DOHH2 (cell line): ENCODE measurements at regions not wholly inside any gene's neighbourhood (a gene's known extent, or its start where the extent isn't known, plus 50 kb on each side); places are given as distances from the start of the nearest gene placed in this dataset.

Experiments
- H3F3A ChIP-seq: fragments of 200-600 bp; sonication (generic), shearing (Covaris generic); 2 replicates; pipeline ENCODE4 v1.6.0; 2016; ENCODE audit warnings: antibody characterized with exemption, mild to moderate bottlenecking; ENCODE audit not compliant: control insufficient read depth, insufficient read depth
- H3K27ac ChIP-seq: fragments of 200-600 bp; sonication (generic); 2 replicates; pipeline ENCODE4 v1.5.1; 2014; ENCODE audit warnings: low read depth, mild to moderate bottlenecking, low read length, moderate library complexity
- H3K27me3 ChIP-seq: fragments of 200-600 bp; sonication (generic); 2 replicates; pipeline ENCODE4 v1.6.1; 2014; ENCODE audit warnings: mild to moderate bottlenecking, low read length, mixed read lengths; ENCODE audit not compliant: control insufficient read depth
- H3K36me3 ChIP-seq: fragments of 200-600 bp; sonication (generic); 2 replicates; pipeline ENCODE4 v1.6.1; 2014; ENCODE audit warnings: mild to moderate bottlenecking, low read length, moderate library complexity, mixed read lengths; ENCODE audit not compliant: control insufficient read depth
- H3K4me1 ChIP-seq: fragments of 200-600 bp; sonication (generic); 2 replicates; pipeline ENCODE4 v1.6.1; 2014; ENCODE audit warnings: mild to moderate bottlenecking, low read length, mixed read lengths; ENCODE audit not compliant: control insufficient read depth
- H3K4me2 ChIP-seq: fragments of 200-600 bp; sonication (generic); 2 replicates; pipeline ENCODE4 v1.6.0; 2014; ENCODE audit warnings: mild to moderate bottlenecking, low read length, moderate library complexity
- H3K4me3 ChIP-seq: fragments of 200-600 bp; sonication (generic); 2 replicates; pipeline ENCODE4 v1.5.1; 2014; ENCODE audit warnings: mild to moderate bottlenecking, low read length, mixed read lengths
- H3K79me2 ChIP-seq: fragments of 200-600 bp; sonication (generic); 2 replicates; pipeline ENCODE4 v1.6.1; 2014; ENCODE audit warnings: mild to moderate bottlenecking, low read length, mixed read lengths; ENCODE audit not compliant: control insufficient read depth
- H3K9me2 ChIP-seq: fragments of 200-600 bp; sonication (generic); replicated peaks from 2 replicates; pipeline ENCODE4 v1.6.1; 2014; ENCODE audit warnings: mild to moderate bottlenecking, low read length, mixed read lengths; ENCODE audit not compliant: control insufficient read depth
- H3K9me3 ChIP-seq: fragments of 200-600 bp; sonication (generic); 2 replicates; pipeline ENCODE4 v1.6.1; 2014; ENCODE audit warnings: antibody characterized with exemption, low read length, mixed read lengths; ENCODE audit not compliant: control insufficient read depth, insufficient read depth
- H4K20me1 ChIP-seq: fragments of 200-600 bp; sonication (generic); 2 replicates; pipeline ENCODE4 v1.6.0; 2014; ENCODE audit warnings: low read depth, mild to moderate bottlenecking, antibody characterized with exemption, low read length, moderate library complexity; ENCODE audit not compliant: control insufficient read depth, insufficient read depth
- EZH2phosphoT487 ChIP-seq: fragments of 200-600 bp; sonication (generic); IDR thresholded peaks from 2 replicates; pipeline ENCODE4 v1.6.1; 2017; ENCODE audit warnings: borderline replicate concordance, mild to moderate bottlenecking, antibody characterized with exemption, low read length, moderate library complexity, mixed read lengths
- TF ChIP-seq, protein P1 (sequence below): fragments of 200-600 bp; sonication (generic); IDR thresholded peaks from one replicate; pipeline ENCODE4 v1.5.1; 2014; ENCODE audit warnings: antibody characterized with exemption, mild to moderate bottlenecking, low read depth, low read length; ENCODE audit not compliant: poor library complexity, severe bottlenecking

DNA sequence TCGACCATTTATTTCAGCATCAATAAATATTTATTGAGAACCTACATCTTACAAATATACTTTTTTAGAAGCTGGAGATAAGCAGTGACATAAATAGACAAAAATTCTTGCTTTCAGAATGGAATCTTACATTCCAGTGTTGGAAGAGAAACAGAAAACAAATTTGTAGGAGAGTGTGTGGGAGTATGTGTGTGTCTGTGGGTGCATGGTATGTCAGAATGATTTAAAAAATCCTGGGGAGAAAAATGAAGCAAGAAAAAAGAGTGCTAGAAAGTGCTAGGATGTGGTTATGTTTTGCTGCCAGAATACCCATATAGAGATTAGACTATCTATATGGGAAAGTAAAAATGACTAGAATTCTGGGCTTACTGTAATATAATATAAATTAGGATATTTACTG is 561.7 kb upstream of the SGO1 start:
- Histone ChIP-seq H4K20me1 (no peaks in the 10 kb centered on the region), H3K4me1 (no peaks in the 10 kb centered on the region), H3K27me3 (no peaks in the 10 kb centered on the region), H3K36me3 (no peaks in the 10 kb centered on the region), H3K27ac (no peak overlapping the region), H3K9me2 (no peaks in the 10 kb centered on the region), H3K4me3 (no peak overlapping the region), H3K79me2 (no peaks in the 10 kb centered on the region), H3K4me2 (no peak overlapping the region), H3F3A (no peaks in the 10 kb centered on the region), H3K9me3 (no peaks in the 10 kb centered on the region)
- TF ChIP-seq EZH2phosphoT487, result no peak
- TF ChIP-seq, protein P1, sequence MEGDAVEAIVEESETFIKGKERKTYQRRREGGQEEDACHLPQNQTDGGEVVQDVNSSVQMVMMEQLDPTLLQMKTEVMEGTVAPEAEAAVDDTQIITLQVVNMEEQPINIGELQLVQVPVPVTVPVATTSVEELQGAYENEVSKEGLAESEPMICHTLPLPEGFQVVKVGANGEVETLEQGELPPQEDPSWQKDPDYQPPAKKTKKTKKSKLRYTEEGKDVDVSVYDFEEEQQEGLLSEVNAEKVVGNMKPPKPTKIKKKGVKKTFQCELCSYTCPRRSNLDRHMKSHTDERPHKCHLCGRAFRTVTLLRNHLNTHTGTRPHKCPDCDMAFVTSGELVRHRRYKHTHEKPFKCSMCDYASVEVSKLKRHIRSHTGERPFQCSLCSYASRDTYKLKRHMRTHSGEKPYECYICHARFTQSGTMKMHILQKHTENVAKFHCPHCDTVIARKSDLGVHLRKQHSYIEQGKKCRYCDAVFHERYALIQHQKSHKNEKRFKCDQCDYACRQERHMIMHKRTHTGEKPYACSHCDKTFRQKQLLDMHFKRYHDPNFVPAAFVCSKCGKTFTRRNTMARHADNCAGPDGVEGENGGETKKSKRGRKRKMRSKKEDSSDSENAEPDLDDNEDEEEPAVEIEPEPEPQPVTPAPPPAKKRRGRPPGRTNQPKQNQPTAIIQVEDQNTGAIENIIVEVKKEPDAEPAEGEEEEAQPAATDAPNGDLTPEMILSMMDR, result no peak

GRCh38 chr3:20743553-20744321 is 557.7 kb upstream of the SGO1 start:
- TF ChIP-seq, protein P1, result no peak
- no peak for TF ChIP-seq EZH2phosphoT487
- Histone ChIP-seq H3K36me3 (no peaks in the 10 kb centered on the region), H3K27me3 (no peaks in the 10 kb centered on the region), H3K79me2 (no peaks in the 10 kb centered on the region), H3K4me2 (no peak overlapping the region), H3K27ac (no peak overlapping the region), H3K9me2 (no peaks in the 10 kb centered on the region), H4K20me1 (no peaks in the 10 kb centered on the region), H3K4me3 (no peak overlapping the region), H3K4me1 (no peaks in the 10 kb centered on the region), H3F3A (no peaks in the 10 kb centered on the region), H3K9me3 (no peaks in the 10 kb centered on the region)

GRCh38 chr3:20742903-20743552 is 557.0 kb upstream of the SGO1 start:
- H3K9me2 ChIP-seq, result no peaks in the 10 kb centered on the region
- H4K20me1 ChIP-seq, result no peaks in the 10 kb centered on the region
- no peaks in the 10 kb centered on the region for H3K27me3 ChIP-seq
- no peaks in the 10 kb centered on the region for H3K9me3 ChIP-seq
- H3K4me2 ChIP-seq, result no peak overlapping the region
- no peak overlapping the region for H3K4me3 ChIP-seq
- H3K4me1 ChIP-seq, result no peaks in the 10 kb centered on the region
- H3F3A ChIP-seq, result no peaks in the 10 kb centered on the region
- no peaks in the 10 kb centered on the region for H3K79me2 ChIP-seq
- H3K27ac ChIP-seq, result no peak overlapping the region
- no peak for TF ChIP-seq EZH2phosphoT487
- TF ChIP-seq, protein P1, result no peak
- no peaks in the 10 kb centered on the region for H3K36me3 ChIP-seq
